ENCODE measurements at regions not wholly inside any gene's neighbourhood (a gene's known extent, or its start where the extent isn't known, plus 50 kb on each side); places are given as distances from the start of the nearest gene placed in this dataset.

- no peak for DNase-seq
Observed at GRCh38 chr7:1360521-1360971, 98.7 kb downstream of the MICALL2 start.

GRCh38 chr7:1361016-1361755 is 98.1 kb downstream of the MICALL2 start:
- DNase-seq: no peak

DNA sequence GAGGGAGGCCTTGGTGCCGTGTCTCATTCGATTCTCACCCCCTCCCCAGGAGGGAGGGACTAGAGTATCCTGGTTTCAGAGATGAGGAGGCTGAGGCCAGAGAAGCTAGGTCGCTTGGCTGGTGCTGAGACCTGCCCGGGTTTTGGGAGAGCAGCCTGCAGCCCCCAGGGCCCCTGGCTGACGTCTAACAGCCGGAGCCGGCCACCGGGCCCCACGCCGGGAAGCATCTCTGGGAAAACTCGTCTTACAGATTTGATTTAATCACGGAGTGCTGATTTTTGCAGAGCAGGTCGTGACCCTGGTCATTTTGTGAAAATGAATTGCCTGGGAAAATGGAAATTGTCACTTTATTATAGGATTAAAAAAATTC is 97.5 kb downstream of the MICALL2 start:
- no peak for DNase-seq

DNA sequence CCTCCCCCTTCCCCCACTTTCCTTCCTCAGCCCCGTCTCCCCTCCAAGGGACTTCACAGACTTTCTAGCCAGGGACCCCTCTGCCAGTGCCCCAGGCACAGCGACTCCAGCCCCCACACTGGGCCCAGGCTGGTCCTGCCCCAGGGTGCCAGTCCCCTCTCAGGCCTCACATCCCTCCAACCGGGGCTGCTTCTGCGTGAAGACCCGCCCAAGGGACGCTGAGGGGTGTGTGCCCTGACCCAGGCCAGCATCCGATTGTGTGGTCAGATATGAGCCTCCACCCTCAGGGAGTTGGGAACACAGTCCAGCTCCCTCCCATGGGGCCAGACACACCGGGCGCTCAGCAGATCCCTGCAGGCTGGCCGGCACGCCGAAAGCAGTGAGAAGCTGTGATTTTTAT is 97.0 kb downstream of the MICALL2 start:
- no peak for DNase-seq

- DNase-seq: no peak
Observed at GRCh38 chr7:1364068-1364905, 95.0 kb downstream of the MICALL2 start.

DNA sequence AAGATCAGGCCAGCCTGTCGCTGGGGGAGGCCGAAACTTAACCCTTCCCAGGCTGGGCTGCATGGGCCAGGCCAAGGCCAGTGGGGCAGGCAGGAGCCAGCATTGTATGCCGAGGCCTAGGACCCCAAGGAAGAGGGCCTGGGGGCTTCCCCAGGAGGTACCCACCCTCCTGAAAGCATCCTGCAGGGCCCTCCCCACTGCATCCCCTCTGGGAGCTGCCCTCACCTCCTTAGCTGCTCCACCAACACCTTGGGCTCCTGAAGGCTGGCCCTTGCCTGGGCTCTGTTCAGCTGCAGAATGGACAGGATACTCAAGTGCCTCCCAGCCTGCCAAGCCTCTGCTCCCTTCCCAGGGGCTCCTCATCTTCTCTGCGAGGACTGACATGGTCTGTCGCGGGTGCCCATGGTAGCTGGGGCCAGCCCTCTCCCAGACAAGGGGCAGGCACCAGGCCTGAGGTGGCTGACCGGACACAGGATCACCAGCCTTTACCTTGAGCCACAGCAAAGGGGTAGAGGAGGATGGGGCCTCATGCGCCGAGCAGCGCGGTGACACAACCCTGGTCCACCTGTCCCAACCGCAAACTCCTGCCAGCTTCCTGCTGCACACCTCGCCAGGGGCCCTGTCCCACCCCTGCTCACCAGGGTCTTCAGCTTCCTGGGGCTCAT is 94.2 kb downstream of the MICALL2 start:
- DNase-seq: no peak

- no peak for DNase-seq
Observed at GRCh38 chr7:1365846-1366245, 93.4 kb downstream of the MICALL2 start.

GRCh38 chr7:1366801-1367405 is 92.4 kb downstream of the MICALL2 start:
- DNase-seq: no peak

DNA sequence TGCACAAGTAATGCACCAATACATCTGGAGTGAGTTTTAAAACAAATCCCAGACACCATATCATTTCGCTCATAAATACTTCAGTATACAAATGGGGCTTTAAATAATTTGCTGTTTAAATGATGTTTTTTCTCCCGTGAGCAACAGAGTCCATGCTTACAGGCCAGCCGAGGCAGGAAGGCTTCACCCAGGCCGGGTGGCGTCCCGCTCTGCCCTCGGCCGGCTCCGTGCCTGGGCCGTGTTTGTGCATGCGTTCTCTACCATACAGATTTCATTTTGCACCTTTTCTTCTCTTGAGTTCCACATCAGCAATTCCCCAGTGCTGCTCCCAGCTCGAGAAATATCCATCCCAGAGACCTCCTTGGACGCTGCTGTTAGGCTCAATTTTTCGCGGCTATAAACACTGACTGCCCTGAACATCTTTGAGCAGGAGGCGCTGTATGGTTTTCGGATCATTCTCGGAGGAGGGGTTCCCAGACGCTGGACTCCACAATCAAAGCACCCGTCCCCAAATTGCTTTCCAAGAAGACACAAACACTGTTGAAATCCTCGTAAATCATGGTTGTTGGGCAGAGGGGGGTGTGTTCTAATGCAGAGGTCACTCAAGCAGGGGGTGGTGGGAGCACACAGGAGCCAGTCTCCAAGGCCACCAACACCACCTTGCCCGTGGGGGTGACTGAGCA is 91.6 kb downstream of the MICALL2 start:
- DNase-seq: no peak

GRCh38 chr7:1368184-1368681 is 91.0 kb downstream of the MICALL2 start:
- DNase-seq: no peak

GRCh38 chr7:1368682-1369571 is 90.3 kb downstream of the MICALL2 start:
- peak; percentile 32 for DNase-seq

GRCh38 chr7:1369916-1370657 is 89.2 kb downstream of the MICALL2 start:
- DNase-seq: no peak

DNA sequence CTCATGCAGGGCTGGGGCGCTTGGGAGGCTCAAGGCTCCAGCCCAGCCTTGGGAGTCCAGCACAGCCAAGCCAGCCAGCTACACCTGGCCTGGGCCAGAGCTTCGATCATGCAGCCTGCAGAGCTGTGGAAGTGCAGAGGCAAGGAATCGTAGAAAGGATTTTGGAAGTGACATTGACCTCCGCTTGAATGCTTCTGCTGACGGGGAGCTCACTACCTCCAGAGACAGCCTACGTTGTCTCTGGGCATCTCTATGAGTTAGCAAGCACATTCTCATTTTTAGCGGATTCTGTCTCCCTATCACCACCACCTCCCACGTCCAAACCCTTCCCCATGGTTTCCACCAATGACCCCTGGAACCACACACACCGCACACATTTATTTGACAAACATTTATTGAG is 88.5 kb downstream of the MICALL2 start:
- no peak for DNase-seq

GRCh38 chr7:1372063-1372462 is 87.2 kb downstream of the MICALL2 start:
- no peak for DNase-seq

DNA sequence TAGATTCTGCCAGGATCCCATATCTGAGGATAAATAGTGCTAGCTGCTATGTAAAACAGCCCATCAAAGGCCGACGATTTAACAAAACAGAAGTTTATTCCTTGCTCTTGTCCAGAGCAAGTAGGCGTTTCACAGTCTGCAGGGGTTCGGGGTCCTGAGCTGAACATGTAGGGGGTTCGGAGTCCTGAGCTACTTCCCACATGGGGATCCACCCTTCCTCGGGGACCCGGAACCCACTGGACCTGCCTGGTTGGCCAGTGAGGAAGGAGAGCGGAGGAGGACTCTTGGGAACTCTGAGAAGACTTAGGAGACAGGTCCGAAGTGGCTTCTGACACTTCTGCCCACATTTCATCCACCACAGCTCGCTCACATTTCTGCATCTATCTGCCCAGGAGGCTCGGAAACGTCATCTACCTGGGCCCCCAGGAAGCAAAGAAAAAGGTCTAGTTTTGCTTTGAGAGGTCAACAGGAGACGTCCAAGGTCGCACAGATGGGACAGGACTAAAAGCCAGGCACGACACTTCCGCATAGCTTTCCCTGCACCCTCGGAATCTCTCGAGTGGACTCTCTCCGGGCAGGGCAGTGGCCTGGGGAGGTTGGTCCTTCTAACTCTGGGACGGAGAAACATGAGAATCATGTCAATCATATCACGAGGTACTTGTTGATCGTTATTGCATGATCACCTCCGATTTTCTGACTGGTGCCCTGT is 86.4 kb downstream of the MICALL2 start:
- DNase-seq: no peak

DNA sequence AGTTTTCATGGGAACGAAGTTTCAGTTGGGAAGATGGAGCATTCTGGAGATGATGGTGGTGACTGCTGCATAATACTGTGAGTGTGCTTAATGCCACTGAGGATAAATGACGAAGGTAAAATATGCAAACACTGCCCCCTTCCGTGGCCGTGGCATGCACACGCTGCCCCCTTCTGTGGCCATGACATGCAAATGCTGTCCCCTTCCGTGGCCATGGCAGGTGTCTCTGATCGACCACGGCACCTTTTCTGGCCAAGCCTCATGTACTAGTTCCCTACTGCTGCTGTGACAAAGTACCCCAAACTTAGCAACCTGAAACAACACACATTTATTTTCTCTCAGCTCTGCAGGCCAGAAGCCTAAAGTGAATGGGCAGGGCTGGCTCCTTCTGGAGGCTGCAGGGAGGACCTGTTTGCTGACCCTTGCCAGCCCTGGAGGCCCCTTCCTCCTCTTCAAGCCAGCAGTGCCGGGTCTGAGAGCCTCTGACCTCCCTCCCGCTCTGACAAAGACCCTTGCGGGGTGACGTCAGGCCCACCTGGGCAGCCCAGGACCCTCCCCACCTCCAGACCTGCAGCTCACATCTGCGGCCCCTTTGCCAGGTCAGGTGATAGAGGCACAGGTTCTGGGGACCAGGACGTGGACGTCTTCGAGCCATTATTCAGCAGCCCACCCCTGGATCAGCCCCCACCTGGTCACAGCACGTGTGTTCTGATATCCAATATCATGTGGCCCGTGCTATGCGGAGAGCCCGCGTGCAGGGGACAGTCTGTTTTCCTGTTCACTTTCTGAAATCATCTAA is 82.0 kb downstream of the MICALL2 start:
- no peak for DNase-seq

DNA sequence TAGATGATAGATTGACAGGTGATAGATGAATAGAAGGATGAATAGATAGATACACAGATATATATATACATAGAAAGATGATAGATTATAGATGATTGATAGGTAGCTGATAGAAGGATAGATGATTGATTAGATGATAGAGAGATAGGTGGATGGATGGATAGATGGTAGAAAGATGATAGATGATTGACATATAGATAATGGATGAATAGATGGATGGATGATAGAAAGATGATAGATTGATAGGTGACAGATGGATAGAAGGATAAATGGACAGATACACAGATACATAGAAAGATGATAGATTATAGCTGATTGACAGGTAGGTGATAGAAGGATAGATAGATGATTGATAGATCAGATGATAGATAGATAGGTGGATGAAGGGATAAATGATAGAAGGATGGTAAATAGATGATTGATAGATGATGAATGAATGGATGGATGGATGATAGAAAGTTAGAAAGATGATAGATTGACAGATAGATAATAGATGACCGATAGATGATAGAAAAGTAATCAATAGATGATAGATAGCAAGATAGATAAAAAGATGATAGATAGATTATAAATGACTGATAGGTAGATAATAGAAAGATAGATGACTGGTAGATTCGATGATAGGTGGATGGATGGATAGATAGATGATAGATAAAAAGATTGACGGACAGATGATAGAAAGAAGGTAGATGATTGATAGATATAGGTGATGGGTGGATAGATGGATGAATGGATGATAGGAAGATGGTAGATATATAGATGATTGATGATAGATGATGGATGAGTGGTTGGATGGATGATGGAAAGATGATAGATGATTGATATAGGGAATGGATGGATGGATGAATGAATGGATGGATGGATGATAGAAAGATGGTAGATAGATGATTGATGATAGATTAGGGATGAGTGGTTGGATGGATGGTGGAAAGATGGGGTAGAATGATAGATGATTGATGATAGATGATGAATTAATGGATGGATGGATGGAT is 80.4 kb downstream of the MICALL2 start:
- DNase-seq: no peak
